ENCODE measurements at regions not wholly inside any gene's neighbourhood (a gene's known extent, or its start where the extent isn't known, plus 50 kb on each side); places are given as distances from the start of the nearest gene placed in this dataset.

- no peak overlapping the region for H3K27ac ChIP-seq (ENCODE audit: low read length)
- no peak overlapping the region for H3K9ac ChIP-seq (ENCODE audit: low read length in 2 of 2)
- no peaks in the 10 kb centered on the region for H3K9me3 ChIP-seq (ENCODE audit: control insufficient read depth in 2 of 2, low read length in 2 of 2)
- no peaks in the 10 kb centered on the region for H3K4me1 ChIP-seq (ENCODE audit: control insufficient read depth, insufficient read depth, low read length)
- H3K27me3 ChIP-seq (ENCODE audit: control insufficient read depth in 1 of 2, insufficient read depth in 2 of 2, low read length in 2 of 2): no peaks in the 10 kb centered on the region
- no peak overlapping the region for H3K4me3 ChIP-seq (ENCODE audit: low read length in 2 of 2)
- H3K36me3 ChIP-seq (ENCODE audit: control insufficient read depth in 2 of 2, insufficient read depth in 2 of 2, low read length in 2 of 2): no peaks in the 10 kb centered on the region
Observed at GRCh38 chr3:178297199-178297598, 239.0 kb upstream of the KCNMB2 start.

DNA sequence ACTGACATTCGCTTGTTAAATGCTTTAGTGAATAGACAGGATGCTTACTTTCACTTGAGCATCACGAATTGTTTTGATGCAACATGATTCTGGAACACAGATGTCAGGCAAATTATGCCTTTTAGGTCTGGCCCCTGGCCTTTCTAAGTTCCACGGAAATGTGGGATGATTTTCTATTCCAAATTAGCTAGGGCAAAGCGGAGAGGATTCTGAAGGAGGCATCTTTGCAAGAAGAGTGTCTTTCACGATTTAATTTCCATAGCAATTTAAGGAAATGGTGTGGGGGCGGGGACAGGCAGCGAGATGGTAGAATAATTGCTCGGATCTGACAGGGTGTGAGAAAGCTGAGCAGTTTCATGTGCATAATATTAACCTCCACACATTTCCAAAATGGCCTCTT, 238.5 kb upstream of the KCNMB2 start:
- H3K9me3 ChIP-seq (ENCODE audit: control insufficient read depth in 2 of 2, low read length in 2 of 2): no peaks in the 10 kb centered on the region
- H3K27ac ChIP-seq (ENCODE audit: low read length): no peak overlapping the region
- no peak overlapping the region for H3K9ac ChIP-seq (ENCODE audit: low read length in 2 of 2)
- no peaks in the 10 kb centered on the region for H3K36me3 ChIP-seq (ENCODE audit: control insufficient read depth in 2 of 2, insufficient read depth in 2 of 2, low read length in 2 of 2)
- no peaks in the 10 kb centered on the region for H3K4me1 ChIP-seq (ENCODE audit: control insufficient read depth, insufficient read depth, low read length)
- no peaks in the 10 kb centered on the region for H3K27me3 ChIP-seq (ENCODE audit: control insufficient read depth in 1 of 2, insufficient read depth in 2 of 2, low read length in 2 of 2)
- H3K4me3 ChIP-seq (ENCODE audit: low read length in 2 of 2): no peak overlapping the region

DNA sequence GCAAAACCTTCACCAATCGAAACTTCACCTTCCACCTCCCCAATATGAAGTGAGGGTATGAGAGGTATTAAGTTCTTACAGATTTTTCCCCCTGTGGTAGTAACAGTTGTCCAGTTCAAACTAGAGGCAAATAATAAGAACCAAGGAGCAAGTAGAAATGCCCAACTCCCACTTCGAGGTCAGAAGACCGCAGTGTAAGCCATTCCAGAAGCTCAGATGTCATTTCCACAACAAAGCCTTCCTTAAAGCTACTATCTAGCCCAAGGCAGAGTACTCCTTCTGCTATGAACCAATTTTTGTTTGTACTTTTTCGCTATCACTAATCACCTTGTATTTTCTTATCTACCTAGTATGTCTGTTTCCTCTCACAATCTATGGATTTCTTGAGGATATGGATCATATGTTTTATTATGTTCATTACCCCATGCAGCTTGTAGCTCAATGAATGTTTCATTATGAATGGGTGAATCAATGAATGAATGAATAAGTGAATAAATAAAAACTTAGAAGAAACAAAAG, 235.7 kb upstream of the KCNMB2 start:
- no peak overlapping the region for H3K9ac ChIP-seq (ENCODE audit: low read length in 2 of 2)
- H3K36me3 ChIP-seq (ENCODE audit: control insufficient read depth in 2 of 2, insufficient read depth in 2 of 2, low read length in 2 of 2): no peaks in the 10 kb centered on the region
- no peak overlapping the region for H3K4me3 ChIP-seq (ENCODE audit: low read length in 2 of 2)
- no peaks in the 10 kb centered on the region for H3K4me1 ChIP-seq (ENCODE audit: control insufficient read depth, insufficient read depth, low read length)
- no peaks in the 10 kb centered on the region for H3K27me3 ChIP-seq (ENCODE audit: control insufficient read depth in 1 of 2, insufficient read depth in 2 of 2, low read length in 2 of 2)
- no peak overlapping the region for H3K27ac ChIP-seq (ENCODE audit: low read length)
- no peaks in the 10 kb centered on the region for H3K9me3 ChIP-seq (ENCODE audit: control insufficient read depth in 2 of 2, low read length in 2 of 2)

GRCh38 chr3:178302966-178303930, 233.0 kb upstream of the KCNMB2 start:
- H3K4me3 ChIP-seq (ENCODE audit: low read length in 2 of 2): no peak overlapping the region
- H3K27ac ChIP-seq (ENCODE audit: low read length): no peak overlapping the region
- H3K9ac ChIP-seq (ENCODE audit: low read length in 2 of 2): no peak overlapping the region
- H3K36me3 ChIP-seq (ENCODE audit: control insufficient read depth in 2 of 2, insufficient read depth in 2 of 2, low read length in 2 of 2): no peaks in the 10 kb centered on the region
- H3K4me1 ChIP-seq (ENCODE audit: control insufficient read depth, insufficient read depth, low read length): no peaks in the 10 kb centered on the region
- no peaks in the 10 kb centered on the region for H3K9me3 ChIP-seq (ENCODE audit: control insufficient read depth in 2 of 2, low read length in 2 of 2)
- H3K27me3 ChIP-seq (ENCODE audit: control insufficient read depth in 1 of 2, insufficient read depth in 2 of 2, low read length in 2 of 2): no peaks in the 10 kb centered on the region

- Histone ChIP-seq H3K9ac (ENCODE audit: low read length in 2 of 2) (no peak overlapping the region), H3K4me1 (ENCODE audit: control insufficient read depth, insufficient read depth, low read length) (no peaks in the 10 kb centered on the region), H3K4me3 (ENCODE audit: low read length in 2 of 2) (no peak overlapping the region), H3K27me3 (ENCODE audit: control insufficient read depth in 1 of 2, insufficient read depth in 2 of 2, low read length in 2 of 2) (no peaks in the 10 kb centered on the region), H3K27ac (ENCODE audit: low read length) (no peak overlapping the region), H3K36me3 (ENCODE audit: control insufficient read depth in 2 of 2, insufficient read depth in 2 of 2, low read length in 2 of 2) (no peaks in the 10 kb centered on the region), H3K9me3 (ENCODE audit: control insufficient read depth in 2 of 2, low read length in 2 of 2) (no peaks in the 10 kb centered on the region)
Observed at GRCh38 chr3:178304758-178305467, 231.3 kb upstream of the KCNMB2 start.

GRCh38 chr3:178306432-178307115, 229.7 kb upstream of the KCNMB2 start:
- no peak overlapping the region for H3K4me3 ChIP-seq (ENCODE audit: low read length in 2 of 2)
- H3K36me3 ChIP-seq (ENCODE audit: control insufficient read depth in 2 of 2, insufficient read depth in 2 of 2, low read length in 2 of 2): no peaks in the 10 kb centered on the region
- H3K9ac ChIP-seq (ENCODE audit: low read length in 2 of 2): no peak overlapping the region
- H3K4me1 ChIP-seq (ENCODE audit: control insufficient read depth, insufficient read depth, low read length): no peaks in the 10 kb centered on the region
- no peaks in the 10 kb centered on the region for H3K9me3 ChIP-seq (ENCODE audit: control insufficient read depth in 2 of 2, low read length in 2 of 2)
- no peaks in the 10 kb centered on the region for H3K27me3 ChIP-seq (ENCODE audit: control insufficient read depth in 1 of 2, insufficient read depth in 2 of 2, low read length in 2 of 2)
- no peak overlapping the region for H3K27ac ChIP-seq (ENCODE audit: low read length)

DNA sequence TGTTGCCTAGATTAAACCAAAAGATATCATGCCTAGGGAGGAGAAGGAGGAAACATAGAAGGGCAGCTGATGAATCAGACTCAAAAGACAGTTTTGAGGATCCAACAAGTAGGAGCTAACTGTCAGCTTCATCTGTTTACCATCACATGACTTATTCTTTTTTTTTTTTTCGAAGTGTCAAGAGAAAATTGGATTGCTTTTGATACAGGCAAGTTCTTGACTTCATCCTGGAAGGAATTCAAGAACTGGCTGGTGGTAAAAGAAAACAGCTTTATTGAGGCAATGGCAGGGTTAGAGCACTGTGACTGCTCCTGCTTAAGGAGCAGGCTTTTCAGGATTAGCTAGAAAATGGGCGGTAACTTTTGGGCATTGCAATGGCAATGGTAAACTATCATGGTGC, 227.5 kb upstream of the KCNMB2 start:
- no peaks in the 10 kb centered on the region for H3K9me3 ChIP-seq (ENCODE audit: control insufficient read depth in 2 of 2, low read length in 2 of 2)
- no peak overlapping the region for H3K27ac ChIP-seq (ENCODE audit: low read length)
- no peak overlapping the region for H3K9ac ChIP-seq (ENCODE audit: low read length in 2 of 2)
- no peaks in the 10 kb centered on the region for H3K27me3 ChIP-seq (ENCODE audit: control insufficient read depth in 1 of 2, insufficient read depth in 2 of 2, low read length in 2 of 2)
- no peaks in the 10 kb centered on the region for H3K36me3 ChIP-seq (ENCODE audit: control insufficient read depth in 2 of 2, insufficient read depth in 2 of 2, low read length in 2 of 2)
- H3K4me1 ChIP-seq (ENCODE audit: control insufficient read depth, insufficient read depth, low read length): no peaks in the 10 kb centered on the region
- H3K4me3 ChIP-seq (ENCODE audit: low read length in 2 of 2): no peak overlapping the region

GRCh38 chr3:178310949-178311348, 225.3 kb upstream of the KCNMB2 start:
- Histone ChIP-seq H3K4me1 (ENCODE audit: control insufficient read depth, insufficient read depth, low read length) (no peaks in the 10 kb centered on the region), H3K36me3 (ENCODE audit: control insufficient read depth in 2 of 2, insufficient read depth in 2 of 2, low read length in 2 of 2) (no peaks in the 10 kb centered on the region), H3K27me3 (ENCODE audit: control insufficient read depth in 1 of 2, insufficient read depth in 2 of 2, low read length in 2 of 2) (no peaks in the 10 kb centered on the region), H3K4me3 (ENCODE audit: low read length in 2 of 2) (no peak overlapping the region), H3K9me3 (ENCODE audit: control insufficient read depth in 2 of 2, low read length in 2 of 2) (no peaks in the 10 kb centered on the region), H3K27ac (ENCODE audit: low read length) (no peak overlapping the region), H3K9ac (ENCODE audit: low read length in 2 of 2) (no peak overlapping the region)

DNA sequence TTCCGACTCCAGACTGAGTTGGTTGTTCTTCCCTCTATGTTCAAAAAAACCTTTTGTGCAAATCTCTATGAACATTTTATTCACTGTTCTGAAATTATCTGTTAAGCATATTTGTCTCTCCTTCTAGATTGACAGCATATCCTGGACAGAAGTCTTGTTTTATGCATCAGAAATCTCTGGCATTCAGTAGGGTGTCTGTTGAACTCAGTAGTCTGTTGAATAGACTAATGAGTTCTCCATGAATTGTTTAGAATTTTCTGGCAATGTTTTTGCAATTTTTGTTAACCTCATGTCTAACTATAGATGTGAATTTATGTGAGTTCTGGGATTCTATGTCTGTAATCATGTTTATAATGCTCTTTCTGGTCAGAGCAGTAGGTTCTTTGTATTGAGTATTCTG, 222.5 kb upstream of the KCNMB2 start:
- no peaks in the 10 kb centered on the region for H3K27me3 ChIP-seq (ENCODE audit: control insufficient read depth in 1 of 2, insufficient read depth in 2 of 2, low read length in 2 of 2)
- no peak overlapping the region for H3K27ac ChIP-seq (ENCODE audit: low read length)
- no peaks in the 10 kb centered on the region for H3K9me3 ChIP-seq (ENCODE audit: control insufficient read depth in 2 of 2, low read length in 2 of 2)
- no peak overlapping the region for H3K9ac ChIP-seq (ENCODE audit: low read length in 2 of 2)
- H3K4me3 ChIP-seq (ENCODE audit: low read length in 2 of 2): no peak overlapping the region
- H3K4me1 ChIP-seq (ENCODE audit: control insufficient read depth, insufficient read depth, low read length): no peaks in the 10 kb centered on the region
- no peaks in the 10 kb centered on the region for H3K36me3 ChIP-seq (ENCODE audit: control insufficient read depth in 2 of 2, insufficient read depth in 2 of 2, low read length in 2 of 2)

GRCh38 chr3:178318340-178318739, 217.9 kb upstream of the KCNMB2 start:
- Histone ChIP-seq H3K4me1 (ENCODE audit: control insufficient read depth, insufficient read depth, low read length) (peaks cover 6% of the 10 kb centered on the region), H3K27ac (ENCODE audit: low read length) (no peak overlapping the region), H3K36me3 (ENCODE audit: control insufficient read depth in 2 of 2, insufficient read depth in 2 of 2, low read length in 2 of 2) (no peaks in the 10 kb centered on the region), H3K9ac (ENCODE audit: low read length in 2 of 2) (no peak overlapping the region), H3K27me3 (ENCODE audit: control insufficient read depth in 1 of 2, insufficient read depth in 2 of 2, low read length in 2 of 2) (no peaks in the 10 kb centered on the region), H3K9me3 (ENCODE audit: control insufficient read depth in 2 of 2, low read length in 2 of 2) (no peaks in the 10 kb centered on the region), H3K4me3 (ENCODE audit: low read length in 2 of 2) (no peak overlapping the region)

Measured in stomach smooth muscle (tissue), 2 donors.